ENCODE measurements at regions not wholly inside any gene's neighbourhood (a gene's known extent, or its start where the extent isn't known, plus 50 kb on each side); places are given as distances from the start of the nearest gene placed in this dataset.

DNA sequence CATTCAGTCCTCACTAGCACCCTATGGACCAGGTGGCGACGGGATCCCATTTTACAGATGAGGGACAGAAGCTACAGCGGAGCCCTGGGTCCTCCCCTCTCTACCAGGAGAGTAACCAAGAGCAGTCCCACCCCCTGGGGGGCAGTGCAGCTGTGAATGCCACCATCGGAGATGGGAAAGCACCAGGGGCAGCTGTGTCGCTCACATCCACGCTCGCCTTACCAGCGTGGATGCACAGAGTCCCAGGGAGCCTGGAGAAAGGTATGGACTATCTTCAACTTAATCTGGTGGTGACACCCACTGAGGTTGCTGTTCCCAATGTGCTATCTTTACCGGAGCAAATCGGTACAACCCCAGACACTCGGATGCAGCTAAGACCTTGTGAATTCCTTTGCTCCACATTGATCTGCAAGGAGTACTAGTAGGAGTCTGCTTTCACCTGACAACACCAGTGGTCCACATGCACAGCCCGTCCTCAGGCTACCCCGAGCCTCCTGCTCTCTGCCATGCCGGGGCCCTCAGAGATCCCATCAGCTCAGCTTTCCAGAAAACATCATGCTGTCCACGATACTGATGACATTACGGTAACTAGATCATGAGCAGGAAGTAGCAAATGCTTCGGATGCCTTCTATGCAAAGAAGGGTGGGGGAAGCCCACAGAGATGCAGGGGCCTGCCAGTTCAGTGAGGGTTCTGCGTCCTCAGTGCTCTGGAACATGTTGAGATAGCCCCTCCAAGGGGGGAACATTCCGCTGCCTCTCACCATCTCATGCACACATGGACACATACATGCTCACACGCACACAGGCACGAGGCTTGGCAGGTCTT, 126.0 kb downstream of the CTTN start:
- no peaks in the 10 kb centered on the region for H3F3A ChIP-seq (ENCODE audit: insufficient read depth)
- no peak overlapping the region for H3K4me2 ChIP-seq (ENCODE audit: low read depth, low read length, poor library complexity, severe bottlenecking)
- TF ChIP-seq EZH2phosphoT487 (conservative IDR thresholded peaks at IDR 0.05; ENCODE audit: low read length): no peak
- TF ChIP-seq, protein P1, sequence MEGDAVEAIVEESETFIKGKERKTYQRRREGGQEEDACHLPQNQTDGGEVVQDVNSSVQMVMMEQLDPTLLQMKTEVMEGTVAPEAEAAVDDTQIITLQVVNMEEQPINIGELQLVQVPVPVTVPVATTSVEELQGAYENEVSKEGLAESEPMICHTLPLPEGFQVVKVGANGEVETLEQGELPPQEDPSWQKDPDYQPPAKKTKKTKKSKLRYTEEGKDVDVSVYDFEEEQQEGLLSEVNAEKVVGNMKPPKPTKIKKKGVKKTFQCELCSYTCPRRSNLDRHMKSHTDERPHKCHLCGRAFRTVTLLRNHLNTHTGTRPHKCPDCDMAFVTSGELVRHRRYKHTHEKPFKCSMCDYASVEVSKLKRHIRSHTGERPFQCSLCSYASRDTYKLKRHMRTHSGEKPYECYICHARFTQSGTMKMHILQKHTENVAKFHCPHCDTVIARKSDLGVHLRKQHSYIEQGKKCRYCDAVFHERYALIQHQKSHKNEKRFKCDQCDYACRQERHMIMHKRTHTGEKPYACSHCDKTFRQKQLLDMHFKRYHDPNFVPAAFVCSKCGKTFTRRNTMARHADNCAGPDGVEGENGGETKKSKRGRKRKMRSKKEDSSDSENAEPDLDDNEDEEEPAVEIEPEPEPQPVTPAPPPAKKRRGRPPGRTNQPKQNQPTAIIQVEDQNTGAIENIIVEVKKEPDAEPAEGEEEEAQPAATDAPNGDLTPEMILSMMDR (IDR thresholded peaks at IDR 0.05; ENCODE audit: insufficient read depth, low read length, poor library complexity, severe bottlenecking): no peak
- no peak overlapping the region for H3K4me3 ChIP-seq (ENCODE audit: insufficient read depth, low read length, poor library complexity, severe bottlenecking)
- no peaks in the 10 kb centered on the region for H3K9me2 ChIP-seq (replicated peaks; ENCODE audit: insufficient read depth, low read length)
- no peaks in the 10 kb centered on the region for H3K9me3 ChIP-seq (ENCODE audit: insufficient read depth, low read length)
- no peaks in the 10 kb centered on the region for H3K79me2 ChIP-seq (ENCODE audit: insufficient read depth, low read length)
- H3K27me3 ChIP-seq (ENCODE audit: low read length): no peaks in the 10 kb centered on the region
- H4K20me1 ChIP-seq (ENCODE audit: low read depth, low read length): no peaks in the 10 kb centered on the region
- H3K36me3 ChIP-seq (ENCODE audit: low read length): no peaks in the 10 kb centered on the region
- no peak overlapping the region for H3K9ac ChIP-seq (ENCODE audit: low read length)
- no peak overlapping the region for H3K27ac ChIP-seq (ENCODE audit: low read depth, low read length)
- H2AFZ ChIP-seq (ENCODE audit: low read depth, low read length, severe bottlenecking): no peak overlapping the region

DNA sequence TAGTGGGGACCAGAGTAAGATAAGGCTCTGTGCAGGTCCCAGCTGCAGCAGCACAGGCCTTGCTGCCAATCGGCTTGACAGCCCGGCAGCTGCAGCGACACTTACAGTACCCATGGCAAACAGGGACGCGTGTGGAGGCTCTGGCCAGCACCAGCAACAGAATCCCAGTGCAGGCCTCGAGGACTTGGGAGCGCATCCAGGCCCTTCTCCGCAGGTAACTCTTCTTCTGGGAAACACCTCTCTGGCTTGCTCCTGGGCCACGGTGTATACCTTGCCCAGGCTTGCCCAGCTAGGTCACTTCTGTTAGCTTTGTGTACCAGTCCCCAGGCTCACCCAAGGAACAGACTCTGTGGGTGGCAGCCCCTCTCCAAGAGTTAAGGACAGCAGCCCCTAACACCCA, 126.7 kb downstream of the CTTN start:
- no peak overlapping the region for H3K4me2 ChIP-seq (ENCODE audit: low read depth, low read length, poor library complexity, severe bottlenecking)

DNA sequence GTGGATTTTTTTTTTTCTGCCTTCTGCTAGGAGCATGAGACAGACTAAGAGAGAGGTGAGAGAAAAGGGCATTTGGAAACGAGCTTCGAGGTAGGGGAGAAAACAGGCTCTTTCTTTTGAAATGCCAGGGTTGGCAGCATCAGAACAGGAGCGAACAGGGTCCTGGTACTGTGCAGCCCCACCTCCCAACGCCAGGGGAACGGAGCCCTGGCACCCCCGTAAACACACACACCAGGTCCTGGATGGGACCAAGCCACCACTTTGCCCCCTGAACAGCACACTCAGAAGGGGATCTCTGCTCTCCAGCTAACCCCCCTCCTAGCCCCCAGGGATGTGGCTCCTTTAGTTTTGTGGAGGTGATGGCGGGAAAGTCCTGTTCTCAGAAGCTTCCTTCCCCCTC, 127.1 kb downstream of the CTTN start:
- H3K27me3 ChIP-seq (ENCODE audit: low read length): no peaks in the 10 kb centered on the region
- no peak overlapping the region for H3K4me2 ChIP-seq (ENCODE audit: low read depth, low read length, poor library complexity, severe bottlenecking)
- no peaks in the 10 kb centered on the region for H4K20me1 ChIP-seq (ENCODE audit: low read depth, low read length)
- H3K4me3 ChIP-seq (ENCODE audit: insufficient read depth, low read length, poor library complexity, severe bottlenecking): no peak overlapping the region
- H3K36me3 ChIP-seq (ENCODE audit: low read length): no peaks in the 10 kb centered on the region
- no peaks in the 10 kb centered on the region for H3K9me3 ChIP-seq (ENCODE audit: insufficient read depth, low read length)
- H3K79me2 ChIP-seq (ENCODE audit: insufficient read depth, low read length): no peaks in the 10 kb centered on the region
- no peak for TF ChIP-seq EZH2phosphoT487 (conservative IDR thresholded peaks at IDR 0.05; ENCODE audit: low read length)
- TF ChIP-seq, protein P1 (IDR thresholded peaks at IDR 0.05; ENCODE audit: insufficient read depth, low read length, poor library complexity, severe bottlenecking): no peak
- H3K27ac ChIP-seq (ENCODE audit: low read depth, low read length): no peak overlapping the region
- no peaks in the 10 kb centered on the region for H3K9me2 ChIP-seq (replicated peaks; ENCODE audit: insufficient read depth, low read length)
- no peak overlapping the region for H2AFZ ChIP-seq (ENCODE audit: low read depth, low read length, severe bottlenecking)
- no peak overlapping the region for H3K9ac ChIP-seq (ENCODE audit: low read length)
- H3F3A ChIP-seq (ENCODE audit: insufficient read depth): no peaks in the 10 kb centered on the region

More for the DNA sequence above, 126.7 kb downstream of the CTTN start:
- H2AFZ ChIP-seq (ENCODE audit: low read depth, low read length, severe bottlenecking): no peak overlapping the region
- no peaks in the 10 kb centered on the region for H3K36me3 ChIP-seq (ENCODE audit: low read length)
- no peaks in the 10 kb centered on the region for H3F3A ChIP-seq (ENCODE audit: insufficient read depth)
- no peaks in the 10 kb centered on the region for H3K9me3 ChIP-seq (ENCODE audit: insufficient read depth, low read length)
- TF ChIP-seq EZH2phosphoT487 (conservative IDR thresholded peaks at IDR 0.05; ENCODE audit: low read length): no peak
- TF ChIP-seq, protein P1 (IDR thresholded peaks at IDR 0.05; ENCODE audit: insufficient read depth, low read length, poor library complexity, severe bottlenecking): no peak
- no peak overlapping the region for H3K9ac ChIP-seq (ENCODE audit: low read length)
- no peak overlapping the region for H3K27ac ChIP-seq (ENCODE audit: low read depth, low read length)
- no peaks in the 10 kb centered on the region for H3K79me2 ChIP-seq (ENCODE audit: insufficient read depth, low read length)
- no peaks in the 10 kb centered on the region for H4K20me1 ChIP-seq (ENCODE audit: low read depth, low read length)
- H3K27me3 ChIP-seq (ENCODE audit: low read length): no peaks in the 10 kb centered on the region
- no peak overlapping the region for H3K4me3 ChIP-seq (ENCODE audit: insufficient read depth, low read length, poor library complexity, severe bottlenecking)
- H3K9me2 ChIP-seq (replicated peaks; ENCODE audit: insufficient read depth, low read length): no peaks in the 10 kb centered on the region
